GM21529 (cell line): ENCODE measurements at regions not wholly inside any gene's neighbourhood (a gene's known extent, or its start where the extent isn't known, plus 50 kb on each side); places are given as distances from the start of the nearest gene placed in this dataset.

ENCODE experiments used
- ATAC-seq: cut with Tn5 transposase; IDR thresholded peaks from one replicate; pipeline ENCODE4 v1.9.1; 2021; ENCODE audit not compliant: unreplicated experiment

DNA sequence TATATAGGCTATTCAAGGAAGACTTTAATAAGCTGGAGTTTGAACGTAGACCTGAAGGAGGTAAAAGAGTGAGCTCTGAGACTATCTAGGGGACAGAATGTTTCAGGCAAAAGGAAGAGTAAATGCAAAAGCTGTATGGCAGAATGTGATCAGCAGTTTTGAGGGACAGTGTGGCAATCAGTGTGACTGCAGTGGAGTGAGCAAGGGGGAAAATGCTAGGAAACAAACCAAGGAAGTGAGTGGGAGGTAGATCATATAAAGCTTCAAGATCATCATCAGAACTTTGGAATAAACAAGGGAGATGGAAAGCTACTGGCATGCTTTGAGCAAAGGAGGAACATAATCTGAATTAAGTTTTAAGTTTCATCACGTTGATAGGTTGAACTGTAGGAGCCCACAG, 67.5 kb upstream of the BTG1 start:
- no peak for ATAC-seq

GRCh38 chr12:92210071-92210470, 64.4 kb upstream of the BTG1 start:
- peak; percentile 42 for ATAC-seq

DNA sequence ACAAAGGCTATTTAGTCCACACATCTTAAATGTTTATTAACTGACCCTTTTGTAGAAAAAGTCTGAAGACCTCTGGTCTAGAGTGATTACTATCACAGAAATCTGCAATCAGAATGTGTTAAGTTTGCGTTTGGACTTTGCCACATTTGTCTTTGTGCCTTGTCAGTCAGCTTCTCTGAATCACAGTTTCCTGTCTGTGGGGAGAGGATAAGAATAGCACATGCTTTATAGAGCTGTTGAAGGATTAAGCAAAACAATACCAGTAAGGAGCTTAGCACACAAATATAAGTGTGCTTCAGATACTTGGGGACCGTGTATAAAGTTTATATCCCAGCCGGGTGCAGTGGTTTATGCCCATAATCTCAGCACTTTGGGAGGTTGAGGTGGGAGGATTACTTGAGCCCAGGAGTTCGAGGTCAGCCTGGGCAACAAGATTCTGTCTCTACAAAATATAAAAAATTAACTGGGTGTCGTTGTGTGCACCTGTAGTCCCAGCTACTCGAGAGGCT, 63.0 kb upstream of the BTG1 start:
- peak; percentile 75 for ATAC-seq

DNA sequence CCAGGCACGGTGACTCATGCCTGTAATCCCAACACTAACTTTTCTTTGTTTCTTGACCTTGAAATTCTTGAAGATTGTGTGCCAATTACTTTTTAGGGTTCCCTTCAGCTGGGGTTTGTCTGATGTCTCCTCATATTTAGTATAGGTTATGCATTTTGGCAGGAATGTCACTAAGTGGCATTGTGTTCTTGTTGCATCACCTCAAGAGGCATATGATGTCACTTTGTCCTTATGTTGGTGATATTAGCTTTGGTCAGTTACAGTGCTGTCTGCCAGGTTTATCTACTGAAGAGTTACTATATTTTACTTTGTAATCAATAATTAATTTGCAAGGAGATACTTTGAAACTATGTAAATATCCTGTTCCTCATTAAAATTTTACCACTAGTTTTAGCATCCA, 61.0 kb upstream of the BTG1 start:
- ATAC-seq: no peak

DNA sequence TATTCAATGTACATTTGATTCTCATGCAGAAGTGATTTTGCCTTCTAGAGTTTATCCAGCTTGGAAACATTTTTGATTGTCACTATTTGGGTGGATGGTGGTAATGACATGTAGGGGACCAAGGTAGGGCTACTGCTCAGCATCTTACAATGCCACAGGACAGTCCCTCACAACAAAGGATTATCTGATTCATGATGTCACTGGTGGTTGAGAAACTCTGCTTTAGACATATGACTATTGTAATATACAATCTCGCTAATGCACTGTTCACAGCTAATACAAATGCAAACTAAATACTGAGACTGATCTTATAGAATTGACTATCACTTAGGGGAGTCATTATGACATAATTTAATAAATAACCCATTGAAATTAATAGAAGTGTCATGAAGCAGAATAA, 60.4 kb upstream of the BTG1 start:
- no peak for ATAC-seq

- no peak for ATAC-seq
Observed at GRCh38 chr12:92199819-92200576, 54.4 kb upstream of the BTG1 start.

DNA sequence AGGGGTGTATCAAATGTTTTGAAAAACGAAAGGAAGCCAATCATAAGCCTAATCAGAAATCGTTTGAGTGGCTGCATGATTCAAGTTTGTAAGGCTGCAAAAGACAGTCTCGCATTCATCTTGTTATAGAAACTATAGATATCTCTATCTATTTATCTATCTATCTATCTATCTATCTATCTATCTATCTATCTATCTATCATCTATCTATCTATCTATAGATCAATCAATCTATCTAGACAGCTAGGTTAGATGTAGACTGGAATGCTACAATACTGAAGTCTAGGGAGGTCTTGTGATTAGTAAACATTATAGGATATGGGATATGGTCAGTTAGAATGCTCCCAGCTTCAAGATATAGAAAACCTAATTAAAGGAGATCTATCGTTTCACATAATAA, 52.2 kb upstream of the BTG1 start:
- no peak for ATAC-seq

- no peak for ATAC-seq
Observed at GRCh38 chr12:92196368-92196767, 50.7 kb upstream of the BTG1 start.
